A549 (cell line): ENCODE measurements at regions not wholly inside any gene's neighbourhood (a gene's known extent, or its start where the extent isn't known, plus 50 kb on each side); places are given as distances from the start of the nearest gene placed in this dataset.

Experiments used
- CHD4 ChIP-seq: fragments of 200-600 bp; sonication (generic); IDR thresholded peaks from 2 replicates; pipeline ENCODE4 v1.6.1; 2016; ENCODE audit warnings: antibody characterized with exemption, mild to moderate bottlenecking, borderline replicate concordance
- CTCF ChIP-seq: fragments of >200 bp; sonication (Bioruptor Twin); formaldehyde crosslinking; IDR thresholded peaks from 3 replicates; pipeline ENCODE4 v1.5.1; 2016
- ESRRA ChIP-seq: fragments of 150-350 bp; IDR thresholded peaks from 2 replicates; pipeline ENCODE4 v1.6.1; 2014; ENCODE audit warnings: mild to moderate bottlenecking, low read length, borderline replicate concordance
- HMGXB4 ChIP-seq: fragments of 250-450 bp; sonication (Bioruptor Pico); IDR thresholded peaks from 2 replicates; pipeline ENCODE4 v1.5.0; 2021; ENCODE audit warnings: mild to moderate bottlenecking, moderate library complexity, borderline replicate concordance
- MAX ChIP-seq: IDR thresholded peaks from 2 replicates; pipeline ENCODE4 v1.6.1; 2012
- POLR2A ChIP-seq: IDR thresholded peaks from 2 replicates; pipeline ENCODE4 v1.6.1; 2012; ENCODE audit warnings: mild to moderate bottlenecking, low read length
- RCOR1 ChIP-seq: fragments of 150-350 bp; IDR thresholded peaks from 2 replicates; pipeline ENCODE4 v1.6.1; 2014; ENCODE audit warnings: antibody characterized with exemption, low read length, low read depth
- USF2 ChIP-seq: fragments of 450-650 bp; IDR thresholded peaks from 2 replicates; pipeline ENCODE4 v1.6.1; 2014; ENCODE audit warnings: antibody characterized with exemption

GRCh38 chr16:47979616-47980182 lies 176.1 kb downstream of the ABCC12 start:
- no peak for TF ChIP-seq MAX
- TF ChIP-seq RCOR1, result no peak
- no peak for TF ChIP-seq USF2
- TF ChIP-seq CTCF, result no peak
- TF ChIP-seq POLR2A, result no peak
- TF ChIP-seq ESRRA, result no peak
- TF ChIP-seq CHD4, result no peak
- no peak for TF ChIP-seq HMGXB4 (CRISPR knock-in tag)
